Right atrium auricular region (tissue), 2 donors: ENCODE measurements at regions not wholly inside any gene's neighbourhood (a gene's known extent, or its start where the extent isn't known, plus 50 kb on each side); places are given as distances from the start of the nearest gene placed in this dataset.
"Not testable (repeated sequence)": the region's sequence is repeated elsewhere in the genome, so short reads cannot be mapped to it uniquely, and the experiment has no call there.

Source experiments
- DNase-seq: peaks from one replicate; pipeline ENCODE4 v3.0.0-alpha.2; 2019; ENCODE audit warnings: low spot score
- H3K27ac ChIP-seq, 2 donors: fragments of 200-600 bp; sonication (generic); 1 replicate in 1 of 2; 2 replicates in 1 of 2; pipeline ENCODE4 v1.5.1; 2016 to 2019
- H3K27me3 ChIP-seq, 2 donors: fragments of 200-600 bp; sonication (generic); one replicate each; pipeline versions ENCODE4 v1.5.1 to v1.6.0; 2017 to 2019
- H3K36me3 ChIP-seq: fragments of 200-600 bp; sonication (generic); one replicate; pipeline ENCODE4 v1.5.1; 2016
- H3K4me1 ChIP-seq, 2 donors: fragments of 200-600 bp; sonication (generic); one replicate each; pipeline versions ENCODE4 v1.5.1 to v1.6.0; 2017 to 2019
- H3K4me3 ChIP-seq, 2 donors: fragments of 200-600 bp; sonication (generic); 1 replicate in 1 of 2; 2 replicates in 1 of 2; pipeline ENCODE4 v1.5.1; 2017 to 2019; ENCODE audit warnings: mild to moderate bottlenecking in 1 of 2, moderate library complexity in 1 of 2
- H3K9me3 ChIP-seq, 2 donors: fragments of 200-600 bp; sonication (generic); one replicate each; pipeline ENCODE4 v1.5.1; 2019
- TF ChIP-seq, protein P1 (sequence below), 2 donors: fragments of 200-600 bp; sonication (generic); IDR thresholded peaks; one replicate each; pipeline ENCODE4 v1.5.1; 2019; ENCODE audit warnings: antibody characterized with exemption in 2 of 2

- TF ChIP-seq, protein P1, sequence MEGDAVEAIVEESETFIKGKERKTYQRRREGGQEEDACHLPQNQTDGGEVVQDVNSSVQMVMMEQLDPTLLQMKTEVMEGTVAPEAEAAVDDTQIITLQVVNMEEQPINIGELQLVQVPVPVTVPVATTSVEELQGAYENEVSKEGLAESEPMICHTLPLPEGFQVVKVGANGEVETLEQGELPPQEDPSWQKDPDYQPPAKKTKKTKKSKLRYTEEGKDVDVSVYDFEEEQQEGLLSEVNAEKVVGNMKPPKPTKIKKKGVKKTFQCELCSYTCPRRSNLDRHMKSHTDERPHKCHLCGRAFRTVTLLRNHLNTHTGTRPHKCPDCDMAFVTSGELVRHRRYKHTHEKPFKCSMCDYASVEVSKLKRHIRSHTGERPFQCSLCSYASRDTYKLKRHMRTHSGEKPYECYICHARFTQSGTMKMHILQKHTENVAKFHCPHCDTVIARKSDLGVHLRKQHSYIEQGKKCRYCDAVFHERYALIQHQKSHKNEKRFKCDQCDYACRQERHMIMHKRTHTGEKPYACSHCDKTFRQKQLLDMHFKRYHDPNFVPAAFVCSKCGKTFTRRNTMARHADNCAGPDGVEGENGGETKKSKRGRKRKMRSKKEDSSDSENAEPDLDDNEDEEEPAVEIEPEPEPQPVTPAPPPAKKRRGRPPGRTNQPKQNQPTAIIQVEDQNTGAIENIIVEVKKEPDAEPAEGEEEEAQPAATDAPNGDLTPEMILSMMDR (IDR thresholded peaks at IDR 0.05), result no peak
- Histone ChIP-seq H3K36me3 (no peaks in the 10 kb centered on the region), H3K4me1 (no peaks in the 10 kb centered on the region), H3K4me3 (no peak overlapping the region), H3K27ac (no peak overlapping the region), H3K27me3 (no peaks in the 10 kb centered on the region), H3K9me3 (no peaks in the 10 kb centered on the region)
- DNase-seq, result no peak
Measured at GRCh38 chr21:33135925-33136324, 66.0 kb downstream of the OLIG1 start.

DNA sequence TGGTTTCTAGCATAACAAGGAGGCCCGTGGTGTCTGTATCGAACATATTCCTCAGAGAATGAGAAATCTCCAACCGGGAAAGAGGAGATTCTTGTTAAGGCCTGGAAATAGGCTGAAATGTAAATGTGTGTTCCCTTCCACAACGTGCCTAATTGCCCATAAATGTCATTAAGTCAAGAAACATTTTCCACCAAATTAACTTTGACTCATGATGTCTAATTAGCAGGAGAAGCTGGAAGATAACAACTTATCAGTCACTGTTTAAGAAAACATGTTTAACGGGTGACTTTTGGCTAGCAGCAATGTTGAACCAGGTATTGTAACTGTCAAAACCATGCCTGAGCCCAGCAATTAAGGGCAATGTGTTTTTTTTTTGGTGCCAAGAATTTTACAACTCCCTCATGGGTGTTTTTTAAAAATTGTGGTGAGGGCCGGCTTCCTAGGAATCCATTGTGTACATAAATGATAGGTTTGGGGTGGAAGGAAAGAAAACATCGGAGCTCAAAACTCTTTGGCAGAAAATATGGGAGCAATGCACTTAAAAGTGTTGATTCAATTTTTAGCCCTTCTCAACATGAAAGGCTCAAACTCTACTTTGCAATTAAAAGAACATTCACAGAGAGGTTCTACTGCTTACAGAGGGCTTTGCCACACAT lies 67.0 kb downstream of the OLIG1 start:
- DNase-seq, result no peak
- H3K36me3 ChIP-seq, result no peaks in the 10 kb centered on the region
- H3K27ac ChIP-seq, result no peak overlapping the region
- no peaks in the 10 kb centered on the region for H3K27me3 ChIP-seq
- H3K9me3 ChIP-seq, result no peaks in the 10 kb centered on the region
- TF ChIP-seq, protein P1 (IDR thresholded peaks at IDR 0.05), result no peak
- no peaks in the 10 kb centered on the region for H3K4me1 ChIP-seq
- H3K4me3 ChIP-seq, result no peak overlapping the region

- Histone ChIP-seq H3K27ac (no peak overlapping the region), H3K9me3 (no peaks in the 10 kb centered on the region), H3K36me3 (no peaks in the 10 kb centered on the region), H3K4me1 (no peaks in the 10 kb centered on the region), H3K27me3 (no peaks in the 10 kb centered on the region), H3K4me3 (no peak overlapping the region)
- no peak for DNase-seq
- TF ChIP-seq, protein P1 (IDR thresholded peaks at IDR 0.05), result no peak
Measured at GRCh38 chr21:33139084-33139483, 69.1 kb downstream of the OLIG1 start.

- Histone ChIP-seq H3K4me1 (no peaks in the 10 kb centered on the region), H3K4me3 (no peak overlapping the region), H3K27me3 (no peaks in the 10 kb centered on the region), H3K9me3 (no peaks in the 10 kb centered on the region), H3K27ac (no peak overlapping the region), H3K36me3 (no peaks in the 10 kb centered on the region)
- DNase-seq, result no peak
- TF ChIP-seq, protein P1 (IDR thresholded peaks at IDR 0.05), result no peak
Measured at GRCh38 chr21:33140288-33140687, 70.3 kb downstream of the OLIG1 start.

DNA sequence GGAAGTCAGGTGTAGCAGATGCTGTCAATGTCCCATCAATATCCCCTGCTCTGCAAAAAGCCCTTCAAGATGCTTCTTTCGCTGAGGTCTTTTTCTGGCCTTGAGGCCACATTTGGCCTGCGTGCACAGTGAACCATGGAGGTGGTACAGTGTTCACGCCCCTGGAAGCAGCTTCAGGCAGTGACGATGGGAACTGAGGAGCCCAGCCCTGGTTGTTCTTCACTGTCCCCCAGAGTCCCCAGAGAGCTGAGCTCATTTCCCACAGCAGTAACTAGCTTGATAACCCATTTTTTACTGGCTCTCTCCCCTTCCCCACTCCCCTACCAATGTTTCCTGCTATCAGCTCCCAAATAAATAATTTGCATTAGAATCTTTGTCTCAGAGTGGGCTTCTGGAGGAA lies 76.5 kb downstream of the OLIG1 start:
- Histone ChIP-seq H3K4me3 (no peak overlapping the region), H3K27ac (no peak overlapping the region), H3K9me3 (no peaks in the 10 kb centered on the region), H3K36me3 (no peaks in the 10 kb centered on the region), H3K27me3 (no peaks in the 10 kb centered on the region), H3K4me1 (no peaks in the 10 kb centered on the region)
- TF ChIP-seq, protein P1 (IDR thresholded peaks at IDR 0.05), result no peak
- DNase-seq, result no peak

- Histone ChIP-seq H3K9me3 (no peaks in the 10 kb centered on the region), H3K36me3 (no peaks in the 10 kb centered on the region), H3K27me3 (no peaks in the 10 kb centered on the region), H3K4me1 (no peaks in the 10 kb centered on the region), H3K4me3 (no peak overlapping the region), H3K27ac (no peak overlapping the region)
- TF ChIP-seq, protein P1 (IDR thresholded peaks at IDR 0.05), result no peak
- DNase-seq, result no peak
Measured at GRCh38 chr21:33149181-33149580, 79.2 kb downstream of the OLIG1 start.

DNA sequence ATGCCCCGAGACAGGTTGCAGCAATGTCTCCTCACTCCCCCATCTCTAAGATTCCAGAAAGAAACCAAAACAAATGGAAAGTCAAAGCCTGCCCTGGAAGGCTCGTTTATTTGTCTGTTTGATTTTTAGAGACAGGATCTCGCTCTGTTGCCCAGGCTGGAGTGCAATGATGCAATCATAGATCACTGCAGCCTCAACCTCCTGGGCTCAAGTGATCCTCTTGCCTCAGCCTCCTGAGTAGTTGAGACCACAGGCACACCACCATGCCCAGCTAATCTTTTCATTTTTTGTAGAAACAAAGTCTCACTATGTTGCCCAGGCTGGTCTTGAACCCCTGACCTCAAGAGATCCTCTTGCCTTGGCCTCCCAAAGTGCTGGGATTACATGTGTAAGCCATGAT lies 78.8 kb upstream of the IFNAR2 start:
- H3K36me3 ChIP-seq, H3K27ac ChIP-seq, H3K4me3 ChIP-seq, H3K27me3 ChIP-seq, H3K9me3 ChIP-seq, H3K4me1 ChIP-seq, DNase-seq: not testable (repeated sequence)
